Skeletal muscle cell (primary cell): ENCODE measurements at regions not wholly inside any gene's neighbourhood (a gene's known extent, or its start where the extent isn't known, plus 50 kb on each side); places are given as distances from the start of the nearest gene placed in this dataset.
"Not testable (repeated sequence)": the region's sequence is repeated elsewhere in the genome, so short reads cannot be mapped to it uniquely, and the experiment has no call there.

Source experiments
- DNase-seq: peaks from one replicate; pipeline ENCODE4 v3.0.0-alpha.2; 2010; ENCODE audit warnings: low read depth
- H3K4me3 ChIP-seq: 2 replicates; pipeline ENCODE4 v1.5.1; 2011; ENCODE audit warnings: low read depth, mild to moderate bottlenecking, control low read depth, low read length, moderate library complexity

DNA sequence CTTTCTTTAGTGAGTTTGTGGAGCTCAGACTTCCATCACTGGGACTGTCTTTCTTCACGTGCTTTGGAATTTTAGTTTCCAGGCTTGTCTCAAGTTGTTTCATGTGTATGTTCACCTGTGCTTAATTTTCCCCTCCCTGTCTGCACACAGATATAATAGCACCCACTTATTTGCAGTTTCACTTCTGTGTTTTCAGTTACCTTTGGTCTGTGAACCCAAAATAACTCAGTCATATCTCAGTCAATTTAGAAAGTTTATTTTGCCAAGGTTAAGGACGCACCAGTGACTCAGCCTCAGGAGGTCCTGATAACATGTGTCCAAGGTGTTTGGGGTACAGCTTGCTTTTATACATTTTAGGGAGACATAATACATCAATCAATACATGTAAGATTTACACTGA is 330.4 kb downstream of the ICE1 start:
- no peak overlapping the region for H3K4me3 ChIP-seq
- DNase-seq, result no peak

GRCh38 chr5:5751987-5752386 is 329.5 kb downstream of the ICE1 start:
- DNase-seq, result no peak
- no peak overlapping the region for H3K4me3 ChIP-seq

- no peak overlapping the region for H3K4me3 ChIP-seq
- no peak for DNase-seq
Measured at GRCh38 chr5:5751498-5751897, 329.0 kb downstream of the ICE1 start.

DNA sequence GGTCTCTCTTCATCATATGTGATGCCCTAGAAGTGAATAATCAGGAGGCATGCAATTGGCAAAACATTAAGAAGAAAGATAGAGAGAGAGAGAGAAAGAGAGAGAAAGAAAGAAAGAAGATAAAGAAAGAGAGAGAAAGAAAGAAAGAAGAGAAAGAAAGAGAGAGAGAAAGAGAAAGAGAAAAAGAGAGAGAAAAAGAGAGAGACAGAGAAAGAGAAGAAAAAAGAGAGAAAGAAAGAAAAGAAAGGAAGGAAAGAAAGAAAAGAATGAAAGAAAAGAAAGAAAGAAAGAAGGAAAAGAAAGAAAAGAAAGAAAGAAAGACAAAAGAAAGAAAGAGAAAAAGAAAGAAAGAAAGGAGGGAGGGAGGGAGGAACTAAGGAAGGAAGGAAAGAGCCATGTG is 318.9 kb downstream of the ICE1 start:
- no peak overlapping the region for H3K4me3 ChIP-seq
- no peak for DNase-seq

- no peak overlapping the region for H3K4me3 ChIP-seq
- DNase-seq, result no peak
Measured at GRCh38 chr5:5739490-5739945, 317.0 kb downstream of the ICE1 start.

GRCh38 chr5:5738797-5739489 is 316.5 kb downstream of the ICE1 start:
- H3K4me3 ChIP-seq, result no peak overlapping the region
- no peak for DNase-seq

DNA sequence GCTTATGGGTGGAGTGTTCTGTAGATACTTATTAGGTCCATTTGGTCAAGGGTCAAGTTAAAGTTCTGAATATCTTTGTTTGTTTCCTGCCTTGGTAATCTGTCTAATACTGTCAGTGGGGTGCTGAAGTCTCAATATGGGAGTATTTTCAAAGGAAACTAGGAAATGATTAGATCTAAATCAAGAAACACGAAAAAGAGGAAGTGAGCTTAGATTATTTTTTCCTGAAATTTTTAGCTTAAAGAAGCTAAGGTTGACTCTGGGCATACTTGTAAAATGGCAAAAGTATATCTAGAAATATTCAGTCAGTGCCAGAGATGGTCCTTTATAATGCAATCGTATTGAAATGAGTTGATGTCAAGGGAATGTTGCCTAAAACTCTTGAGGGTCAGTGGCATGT is 313.5 kb downstream of the ICE1 start:
- DNase-seq, result no peak
- H3K4me3 ChIP-seq, result no peak overlapping the region

DNA sequence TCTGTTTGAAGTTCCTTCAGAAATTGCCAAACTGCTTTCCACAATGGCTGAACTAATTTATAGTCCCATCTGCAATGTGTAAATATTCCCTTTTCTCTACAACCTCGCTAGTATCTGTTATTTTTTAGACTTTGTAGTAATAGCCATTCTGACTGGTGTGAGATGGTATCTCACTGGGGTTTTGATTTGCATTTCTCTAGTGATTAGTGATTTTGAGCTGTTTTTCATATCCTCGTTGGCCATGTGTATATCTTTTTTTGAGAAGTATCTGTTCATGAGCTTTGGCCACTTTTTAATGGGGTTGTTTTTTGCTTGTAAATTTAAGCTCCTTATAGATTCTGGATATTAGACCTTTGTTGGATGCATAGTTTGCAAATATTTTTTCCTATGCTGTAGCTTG is 310.6 kb downstream of the ICE1 start:
- not testable (repeated sequence) for DNase-seq, H3K4me3 ChIP-seq

GRCh38 chr5:5726401-5726800 is 303.9 kb downstream of the ICE1 start:
- no peak overlapping the region for H3K4me3 ChIP-seq
- no peak for DNase-seq

DNA sequence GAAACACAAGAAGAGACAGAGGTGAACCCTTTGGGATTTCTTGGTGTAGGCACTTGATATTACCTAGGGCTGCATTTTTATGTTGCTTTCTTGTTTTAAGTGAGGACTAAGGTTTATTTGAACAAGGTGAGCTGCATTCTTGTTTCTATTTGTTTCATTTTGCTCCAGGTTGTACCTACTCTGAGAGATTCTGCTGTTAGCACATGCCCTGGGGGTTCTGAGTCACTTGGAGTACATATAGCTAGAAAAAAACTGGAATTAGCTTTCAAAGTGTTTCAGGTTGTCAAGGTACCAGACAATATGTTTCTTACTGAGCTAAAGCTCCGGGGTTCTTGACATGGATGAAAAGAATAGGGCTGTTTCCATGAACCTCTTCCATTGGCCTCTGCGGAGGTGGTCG is 299.4 kb downstream of the ICE1 start:
- DNase-seq, result no peak
- no peak overlapping the region for H3K4me3 ChIP-seq

GRCh38 chr5:5719292-5719691 is 296.8 kb downstream of the ICE1 start:
- no peak for DNase-seq
- no peak overlapping the region for H3K4me3 ChIP-seq

- no peak for DNase-seq
- no peak overlapping the region for H3K4me3 ChIP-seq
Measured at GRCh38 chr5:5716665-5717064, 294.2 kb downstream of the ICE1 start.

DNA sequence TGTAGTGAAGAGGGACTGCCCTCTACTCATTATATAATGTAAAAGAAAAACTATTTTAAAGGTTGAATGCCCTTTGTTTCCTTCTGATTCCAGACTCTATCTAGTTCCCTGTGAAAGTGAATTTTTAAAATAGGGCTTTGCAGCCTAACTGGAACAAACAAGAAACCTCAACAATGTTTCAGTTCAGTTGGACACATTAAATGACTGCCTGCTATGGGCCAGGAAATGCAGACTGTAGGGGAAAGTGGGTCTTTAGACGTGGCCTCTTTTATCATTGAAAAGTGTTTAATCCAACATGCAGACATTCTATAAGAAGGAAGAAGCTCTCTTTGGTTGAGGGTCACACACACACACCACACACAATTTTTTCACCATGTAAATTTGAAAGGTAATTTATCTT is 289.1 kb downstream of the ICE1 start:
- DNase-seq, result no peak

DNA sequence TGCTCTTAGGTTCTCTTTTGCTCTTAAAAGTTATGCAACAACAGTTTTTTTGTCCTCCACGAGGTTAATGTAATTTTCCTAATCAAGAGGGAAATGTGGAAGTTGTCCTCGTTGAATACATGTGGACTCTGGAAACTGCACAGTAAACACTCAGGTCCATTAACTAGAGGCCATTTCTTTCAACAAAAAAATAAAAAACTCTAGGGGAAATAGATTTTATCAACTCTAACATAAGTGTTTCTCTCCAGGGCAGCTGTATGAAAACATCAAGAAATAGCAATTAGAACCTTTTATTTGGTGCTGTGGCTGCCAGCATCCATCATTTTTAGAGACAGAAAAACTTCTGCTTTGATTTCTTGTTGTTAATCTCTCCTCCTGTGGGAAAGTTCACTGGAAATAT is 288.6 kb downstream of the ICE1 start:
- DNase-seq, result no peak
- no peak overlapping the region for H3K4me3 ChIP-seq

More for the DNA sequence above, 289.1 kb downstream of the ICE1 start:
- no peak overlapping the region for H3K4me3 ChIP-seq

- DNase-seq, result no peak
- no peak overlapping the region for H3K4me3 ChIP-seq
Measured at GRCh38 chr5:5710471-5710870, 288.0 kb downstream of the ICE1 start.

- no peak for DNase-seq
Measured at GRCh38 chr5:5708367-5708919, 286.0 kb downstream of the ICE1 start.

DNA sequence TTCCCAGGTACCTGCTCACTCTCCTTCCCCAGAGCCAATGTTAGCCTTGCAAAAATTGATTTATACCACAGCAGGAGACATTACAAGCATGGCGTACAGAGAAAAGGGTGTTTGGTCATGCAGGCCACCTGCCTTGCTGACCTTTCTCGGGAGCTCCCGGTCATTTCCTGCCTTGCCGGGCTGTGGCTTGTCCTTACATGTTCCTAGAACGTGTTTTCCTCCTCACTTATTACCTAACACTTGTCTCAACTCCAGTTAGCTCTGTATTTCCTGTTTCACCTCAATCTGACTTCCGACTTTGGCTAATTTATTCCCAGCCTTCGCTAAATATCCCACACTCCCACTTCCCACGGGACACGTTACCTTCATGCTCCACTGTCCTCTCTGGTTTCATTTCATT is 282.5 kb downstream of the ICE1 start:
- H3K4me3 ChIP-seq, result no peak overlapping the region
- no peak for DNase-seq

More at GRCh38 chr5:5708367-5708919, 286.0 kb downstream of the ICE1 start:
- H3K4me3 ChIP-seq, result no peak overlapping the region

- DNase-seq, result no peak
- no peak overlapping the region for H3K4me3 ChIP-seq
Measured at GRCh38 chr5:5704352-5704751, 281.9 kb downstream of the ICE1 start.

DNA sequence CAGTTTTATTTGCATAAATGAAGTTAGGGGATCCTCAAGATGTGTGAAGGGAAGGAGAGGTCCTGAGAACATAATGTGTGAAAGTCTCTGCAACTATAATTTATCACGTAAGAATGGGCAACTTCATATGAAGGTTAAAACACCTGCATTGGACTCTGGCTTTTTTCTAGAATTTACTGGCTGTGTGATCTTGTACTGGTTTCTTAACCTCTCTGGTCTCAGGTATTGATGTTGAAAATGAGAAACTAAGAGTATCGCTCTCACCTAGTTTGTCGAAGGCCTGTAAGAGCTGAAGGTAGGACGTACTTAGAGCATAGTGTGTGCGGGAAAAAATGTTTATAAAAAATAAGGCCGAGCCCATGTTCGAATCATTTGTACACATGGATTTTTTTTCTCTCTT is 280.5 kb downstream of the ICE1 start:
- no peak overlapping the region for H3K4me3 ChIP-seq
- no peak for DNase-seq

GRCh38 chr5:5700549-5700948 is 278.1 kb downstream of the ICE1 start:
- H3K4me3 ChIP-seq, result no peak overlapping the region
- DNase-seq, result no peak

DNA sequence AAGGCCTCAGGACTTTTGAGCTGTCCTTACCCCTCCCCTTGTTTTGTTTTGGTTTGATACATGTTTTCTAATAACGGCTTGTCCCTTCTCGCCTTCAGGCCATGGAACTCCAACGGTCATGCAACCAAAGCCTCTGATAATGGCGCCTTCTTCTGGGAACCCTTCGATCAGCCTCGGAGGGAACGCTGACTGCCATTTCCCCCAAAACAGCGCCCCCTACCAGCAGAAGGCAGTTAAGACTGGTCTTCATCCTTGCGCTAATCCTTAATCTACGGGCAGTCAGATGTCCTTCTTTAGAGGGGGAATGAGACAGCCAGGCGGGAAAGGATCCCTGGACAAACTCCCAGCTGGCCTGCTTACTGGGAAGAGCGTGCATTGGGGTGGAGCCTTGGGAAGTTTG is 276.6 kb downstream of the ICE1 start:
- no peak overlapping the region for H3K4me3 ChIP-seq
- no peak for DNase-seq
